ENCODE measurements at regions not wholly inside any gene's neighbourhood (a gene's known extent, or its start where the extent isn't known, plus 50 kb on each side); places are given as distances from the start of the nearest gene placed in this dataset.

DNA sequence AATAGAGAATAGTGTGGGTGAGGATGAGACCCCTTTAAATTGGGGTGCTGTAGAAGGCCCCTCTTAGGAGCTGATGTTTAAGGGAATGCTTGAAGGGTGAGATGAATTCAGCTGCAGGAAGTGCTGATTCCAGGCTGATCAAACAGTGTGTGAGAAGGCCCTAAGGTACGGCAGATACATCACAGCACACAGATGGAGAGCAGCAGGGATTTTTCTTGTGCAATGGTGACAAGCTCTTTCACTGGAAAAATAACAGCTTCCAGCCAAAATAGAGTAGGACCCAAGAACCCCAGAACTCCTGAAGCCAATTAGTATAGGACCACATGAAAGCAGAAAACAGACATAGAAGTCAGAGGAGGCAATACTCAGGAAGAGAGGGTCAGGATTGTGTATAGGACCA lies 296.9 kb downstream of the ADRA2A start:
- TF ChIP-seq, protein P1, sequence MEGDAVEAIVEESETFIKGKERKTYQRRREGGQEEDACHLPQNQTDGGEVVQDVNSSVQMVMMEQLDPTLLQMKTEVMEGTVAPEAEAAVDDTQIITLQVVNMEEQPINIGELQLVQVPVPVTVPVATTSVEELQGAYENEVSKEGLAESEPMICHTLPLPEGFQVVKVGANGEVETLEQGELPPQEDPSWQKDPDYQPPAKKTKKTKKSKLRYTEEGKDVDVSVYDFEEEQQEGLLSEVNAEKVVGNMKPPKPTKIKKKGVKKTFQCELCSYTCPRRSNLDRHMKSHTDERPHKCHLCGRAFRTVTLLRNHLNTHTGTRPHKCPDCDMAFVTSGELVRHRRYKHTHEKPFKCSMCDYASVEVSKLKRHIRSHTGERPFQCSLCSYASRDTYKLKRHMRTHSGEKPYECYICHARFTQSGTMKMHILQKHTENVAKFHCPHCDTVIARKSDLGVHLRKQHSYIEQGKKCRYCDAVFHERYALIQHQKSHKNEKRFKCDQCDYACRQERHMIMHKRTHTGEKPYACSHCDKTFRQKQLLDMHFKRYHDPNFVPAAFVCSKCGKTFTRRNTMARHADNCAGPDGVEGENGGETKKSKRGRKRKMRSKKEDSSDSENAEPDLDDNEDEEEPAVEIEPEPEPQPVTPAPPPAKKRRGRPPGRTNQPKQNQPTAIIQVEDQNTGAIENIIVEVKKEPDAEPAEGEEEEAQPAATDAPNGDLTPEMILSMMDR (IDR thresholded peaks at IDR 0.05; ENCODE audit: borderline replicate concordance, control extremely low read depth, extremely low read depth, insufficient read depth, missing control alignments): no peak

DNA sequence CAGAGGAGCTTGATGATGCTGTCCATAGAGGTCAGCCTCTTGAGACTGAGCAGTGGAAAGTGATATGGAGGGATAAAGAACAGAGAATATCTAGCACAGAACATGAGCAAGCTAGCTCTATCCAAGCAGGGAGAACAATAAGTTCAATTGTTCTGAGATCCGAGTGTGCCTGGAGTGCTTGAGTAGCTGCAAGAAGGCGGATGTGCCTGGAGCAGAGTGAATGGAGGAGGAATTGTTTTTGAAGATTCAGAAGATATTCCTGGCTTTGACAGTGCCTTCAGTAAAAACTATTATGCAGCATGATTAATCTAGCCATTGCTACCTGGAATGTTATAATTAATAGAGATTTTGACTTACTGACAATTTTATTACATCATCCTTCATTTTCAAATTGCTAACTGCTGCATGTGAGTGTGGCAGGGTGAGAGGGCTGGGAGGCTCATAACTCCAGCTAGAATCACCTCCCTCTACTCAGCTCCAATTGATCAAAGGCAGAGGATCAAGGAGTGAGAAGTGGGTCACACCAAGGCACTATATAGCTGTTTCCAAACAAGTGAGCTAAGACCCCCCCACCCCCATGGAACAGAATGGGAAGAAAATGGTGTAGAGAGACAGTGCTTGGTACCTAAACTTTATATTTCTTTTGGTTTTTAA lies 302.8 kb downstream of the ADRA2A start:
- TF ChIP-seq, protein P1 (IDR thresholded peaks at IDR 0.05; ENCODE audit: borderline replicate concordance, control extremely low read depth, extremely low read depth, insufficient read depth, missing control alignments): no peak
- no peak for DNase-seq (ENCODE audit: low spot score)
- in situ Hi-C loops (cut with MboI; ENCODE audit: low sequenced_read_pairs, unreplicated experiment): no loop called here

More for the DNA sequence above, 296.9 kb downstream of the ADRA2A start:
- in situ Hi-C loops (cut with MboI; ENCODE audit: low sequenced_read_pairs, unreplicated experiment): no loop called here
- DNase-seq (ENCODE audit: low spot score): no peak

DNA sequence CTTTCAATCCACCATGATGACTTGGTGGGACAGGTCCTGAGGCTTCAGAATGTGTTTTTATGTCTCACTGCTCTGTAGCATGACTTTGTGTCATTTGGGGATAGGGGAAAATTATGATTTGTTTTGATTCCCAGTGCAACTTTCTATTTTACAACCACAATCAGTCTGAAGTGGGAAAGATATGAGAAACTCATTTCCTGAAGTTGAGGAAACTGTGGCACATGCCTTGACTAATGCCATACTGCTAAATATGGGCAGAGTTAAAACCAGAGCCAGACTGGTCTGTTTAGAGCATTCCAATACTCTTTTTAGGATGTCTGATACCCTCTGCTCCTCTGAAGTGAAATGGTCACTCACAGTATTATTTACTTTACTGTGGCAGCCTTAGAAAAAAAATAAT lies 307.7 kb downstream of the ADRA2A start:
- in situ Hi-C loops (cut with MboI; ENCODE audit: low sequenced_read_pairs, unreplicated experiment): no loop called here
- no peak for DNase-seq (ENCODE audit: low spot score)
- TF ChIP-seq, protein P1 (IDR thresholded peaks at IDR 0.05; ENCODE audit: borderline replicate concordance, control extremely low read depth, extremely low read depth, insufficient read depth, missing control alignments): no peak

DNA sequence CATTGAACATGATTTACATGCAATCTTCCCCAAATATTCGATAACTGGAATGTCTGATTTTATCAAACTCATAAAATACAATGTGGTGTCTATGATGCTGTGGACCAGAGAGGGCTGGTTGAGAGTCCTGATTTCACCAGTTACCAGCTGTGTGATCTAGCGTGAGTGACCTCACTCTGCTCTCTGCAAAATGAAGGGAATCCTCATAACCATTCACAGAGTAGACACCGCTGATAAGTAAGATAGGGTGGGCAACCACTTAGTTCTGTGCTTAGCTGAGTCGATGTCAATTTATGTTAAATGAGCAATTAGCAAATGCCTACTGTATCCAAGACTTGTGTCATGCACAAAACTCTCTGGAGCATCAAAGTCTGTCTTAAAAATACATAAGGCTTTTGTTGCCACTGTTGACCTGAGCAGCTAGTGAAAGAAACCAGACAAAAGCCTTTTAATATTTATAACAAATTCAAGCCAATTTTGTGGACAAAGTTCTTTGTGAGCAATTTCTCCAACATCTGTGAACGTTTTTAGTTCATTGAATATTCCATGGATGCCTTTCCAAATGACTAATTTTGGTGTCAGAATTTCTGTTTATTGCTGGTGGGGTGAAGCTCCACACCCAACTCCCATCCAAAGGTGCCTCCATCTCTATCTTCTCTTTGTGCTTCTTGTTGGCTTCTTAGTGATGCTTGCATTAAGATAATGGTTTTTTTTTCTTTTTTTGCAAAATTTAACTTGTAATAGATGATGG lies 314.2 kb downstream of the ADRA2A start:
- no peak for DNase-seq (ENCODE audit: low spot score)
- TF ChIP-seq, protein P1 (IDR thresholded peaks at IDR 0.05; ENCODE audit: borderline replicate concordance, control extremely low read depth, extremely low read depth, insufficient read depth, missing control alignments): no peak
- in situ Hi-C loops (cut with MboI; ENCODE audit: low sequenced_read_pairs, unreplicated experiment): no loop called here

DNA sequence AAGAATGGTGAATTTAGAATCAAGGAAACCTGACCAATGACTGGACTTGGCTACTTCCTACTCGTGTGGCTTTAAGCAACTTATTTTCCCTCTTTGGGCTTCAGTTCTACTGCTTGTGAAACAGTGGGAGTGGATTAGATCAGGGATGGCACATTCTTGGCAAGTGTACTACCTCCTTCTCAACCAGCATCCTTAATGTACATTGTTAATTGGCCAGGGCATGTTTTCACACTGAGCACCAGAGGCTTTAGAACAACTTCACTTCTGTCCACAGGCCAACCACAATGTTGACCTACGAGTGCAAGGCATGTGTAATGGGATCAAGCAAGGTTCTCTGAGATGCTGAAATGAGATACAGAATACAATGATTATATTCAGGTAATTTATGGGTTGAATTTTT lies 315.3 kb downstream of the ADRA2A start:
- TF ChIP-seq, protein P1 (IDR thresholded peaks at IDR 0.05; ENCODE audit: borderline replicate concordance, control extremely low read depth, extremely low read depth, insufficient read depth, missing control alignments): no peak
- no peak for DNase-seq (ENCODE audit: low spot score)
- in situ Hi-C loops (cut with MboI; ENCODE audit: low sequenced_read_pairs, unreplicated experiment): no loop called here

DNA sequence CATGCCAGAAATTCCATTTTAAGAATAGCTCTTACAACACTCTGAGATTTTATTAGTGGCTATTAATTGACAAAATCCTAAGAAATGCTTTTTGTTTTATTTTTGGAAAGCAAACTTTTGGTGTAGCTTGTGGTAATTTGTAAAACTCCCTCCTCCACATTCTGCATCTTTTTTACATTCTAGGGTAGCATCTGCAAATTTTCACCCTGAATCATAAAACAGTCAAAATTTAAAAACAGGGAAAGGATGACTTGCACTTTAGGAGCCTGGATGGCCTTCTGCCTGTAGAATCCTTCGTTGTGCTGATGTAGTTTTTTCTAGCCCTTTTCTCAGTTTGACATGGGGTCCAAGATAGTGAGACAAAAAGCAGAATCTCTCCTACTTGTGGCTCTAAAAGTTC lies 316.1 kb downstream of the ADRA2A start:
- in situ Hi-C loops (cut with MboI; ENCODE audit: low sequenced_read_pairs, unreplicated experiment): no loop called here
- DNase-seq (ENCODE audit: low spot score): no peak
- TF ChIP-seq, protein P1 (IDR thresholded peaks at IDR 0.05; ENCODE audit: borderline replicate concordance, control extremely low read depth, extremely low read depth, insufficient read depth, missing control alignments): no peak

All from GM13976 (cell line).